IMR-90 (cell line): ENCODE measurements at regions not wholly inside any gene's neighbourhood (a gene's known extent, or its start where the extent isn't known, plus 50 kb on each side); places are given as distances from the start of the nearest gene placed in this dataset.

Experiments used
- ATAC-seq: fragments of 200-7000 bp; cut with Tn5 transposase; 2 replicates; pipeline ENCODE4 v1.9.1; 2020; ENCODE audit warnings: low read depth, mild to moderate bottlenecking, moderate library complexity
- BruUV-seq: library from RNA; stranded (reverse); fragments of 400-500 nt; replicated peaks from 2 replicates; lab custom pipeline; 2021; lab: Mats Ljungman, UMichigan
- CTCF ChIA-PET: fragments of 300-600 bp; formaldehyde crosslinking; extraction: SDS; loops from one replicate; lab custom pipeline; 2021; ENCODE audit warnings: antibody characterized with exemption; lab: Yijun Ruan, JAX
- POLR2A ChIA-PET: fragments of 300-600 bp; sonication (Branson Sonifier 250); formaldehyde crosslinking; loops from one replicate; lab custom pipeline; 2022; ENCODE audit warnings: antibody characterized with exemption; ENCODE audit not compliant: unreplicated experiment; lab: Charles Lee
- DNase-seq: peaks from one replicate; pipeline ENCODE4 v3.0.0; 2013
- H2AFZ ChIP-seq: replicated peaks from 2 replicates; pipeline ENCODE3; 2013; ENCODE audit warnings: low read length, mild to moderate bottlenecking; ENCODE audit not compliant: poor library complexity
- H2AK5ac ChIP-seq: 2 replicates; pipeline ENCODE4 v1.6.1; 2013; ENCODE audit warnings: low read depth, low read length, inconsistent platforms
- H2AK9ac ChIP-seq: replicated peaks from 2 replicates; pipeline ENCODE3; 2013; ENCODE audit warnings: mild to moderate bottlenecking, low read depth, low read length, moderate library complexity; ENCODE audit not compliant: poor library complexity
- H2BK120ac ChIP-seq: 2 replicates; pipeline ENCODE4 v1.6.1; 2013; ENCODE audit warnings: low read depth, low read length, inconsistent platforms
- H2BK15ac ChIP-seq: 3 replicates; pipeline ENCODE4 v1.6.1; 2013; ENCODE audit warnings: low read depth, low read length, inconsistent platforms
- H2BK20ac ChIP-seq: 2 replicates; pipeline ENCODE4 v1.6.1; 2013; ENCODE audit warnings: low read depth, mild to moderate bottlenecking, inconsistent platforms, low read length, moderate library complexity
- H2BK5ac ChIP-seq: 2 replicates; pipeline ENCODE4 v1.6.1; 2013; ENCODE audit warnings: mild to moderate bottlenecking, low read depth, low read length, inconsistent platforms; ENCODE audit not compliant: poor library complexity, severe bottlenecking
- H3K14ac ChIP-seq: replicated peaks from 2 replicates; pipeline ENCODE4 v1.6.1; 2013; ENCODE audit warnings: low read depth, low read length, inconsistent platforms
- H3K18ac ChIP-seq: 2 replicates; pipeline ENCODE4 v1.6.1; 2013; ENCODE audit warnings: low read depth, low read length, control low read depth
- H3K23ac ChIP-seq: 2 replicates; pipeline ENCODE4 v1.6.1; 2013; ENCODE audit warnings: low read depth, low read length, inconsistent platforms
- H3K27ac ChIP-seq: 2 replicates; pipeline ENCODE4 v1.5.1; 2013; ENCODE audit warnings: mild to moderate bottlenecking, control low read depth, low read length; ENCODE audit not compliant: insufficient read depth
- H3K27me3 ChIP-seq: 2 replicates; pipeline ENCODE4 v1.6.1; 2013; ENCODE audit warnings: low read length; ENCODE audit not compliant: control insufficient read depth, insufficient read depth
- H3K36me3 ChIP-seq: 2 replicates; pipeline ENCODE4 v1.6.1; 2013; ENCODE audit warnings: low read length, mixed read lengths; ENCODE audit not compliant: control insufficient read depth, insufficient read depth
- H3K4ac ChIP-seq: 2 replicates; pipeline ENCODE4 v1.6.1; 2013; ENCODE audit warnings: low read depth, low read length, inconsistent platforms
- H3K4me1 ChIP-seq: 2 replicates; pipeline ENCODE4 v1.6.1; 2013; ENCODE audit warnings: low read length, mixed read lengths; ENCODE audit not compliant: control insufficient read depth, insufficient read depth
- H3K4me2 ChIP-seq: 2 replicates; pipeline ENCODE4 v1.6.1; 2013; ENCODE audit warnings: low read depth, mild to moderate bottlenecking, control low read depth, low read length, moderate library complexity
- H3K4me3 ChIP-seq: 2 replicates; pipeline ENCODE4 v1.5.1; 2013; ENCODE audit warnings: low read depth, mild to moderate bottlenecking, control low read depth, low read length, moderate library complexity; ENCODE audit not compliant: insufficient read depth
- H3K56ac ChIP-seq: 2 replicates; pipeline ENCODE4 v1.6.1; 2013; ENCODE audit warnings: low read length, inconsistent platforms; ENCODE audit not compliant: insufficient read depth; ENCODE audit errors: extremely low read depth
- H3K79me1 ChIP-seq, 2 experiments: 2 replicates each; pipeline ENCODE4 v1.6.1; 2013; ENCODE audit warnings: low read length in 2 of 2, inconsistent platforms in 1 of 2, low read depth in 1 of 2
- H3K9ac ChIP-seq: 2 replicates; pipeline ENCODE4 v1.6.1; 2013; ENCODE audit warnings: low read depth, low read length, control low read depth
- H3K9me1 ChIP-seq: 2 replicates; pipeline ENCODE4 v1.6.1; 2013; ENCODE audit warnings: low read length, inconsistent platforms; ENCODE audit not compliant: insufficient read depth
- H3K9me3 ChIP-seq: 2 replicates; pipeline ENCODE4 v1.6.1; 2013; ENCODE audit warnings: low read length; ENCODE audit not compliant: control insufficient read depth, insufficient read depth
- H4K20me1 ChIP-seq: 2 replicates; pipeline ENCODE4 v1.6.1; 2013; ENCODE audit warnings: low read length, inconsistent platforms; ENCODE audit not compliant: insufficient read depth
- H4K5ac ChIP-seq: 2 replicates; pipeline ENCODE4 v1.6.1; 2013; ENCODE audit warnings: mild to moderate bottlenecking, low read depth, low read length, control low read depth
- H4K8ac ChIP-seq, 2 experiments: 2 replicates each; pipeline ENCODE4 v1.6.1; 2013; ENCODE audit warnings: low read depth in 2 of 2, low read length in 2 of 2, control low read depth in 1 of 2, inconsistent platforms in 1 of 2
- H4K91ac ChIP-seq: 2 replicates; pipeline ENCODE4 v1.6.1; 2013; ENCODE audit warnings: low read depth, low read length, inconsistent platforms; ENCODE audit not compliant: insufficient read depth
- FOS ChIP-seq: fragments of 150-350 bp; IDR thresholded peaks from 2 replicates; pipeline ENCODE4 v1.6.1; 2016; ENCODE audit warnings: low read depth, low read length
- MXI1 ChIP-seq: IDR thresholded peaks from 2 replicates; pipeline ENCODE4 v1.6.1; 2012; ENCODE audit warnings: low read depth, mild to moderate bottlenecking, low read length, moderate library complexity, borderline replicate concordance
- WGBS, 2 experiments: methylation state at CpG; one replicate each; pipeline versions ENCODE4 v1.1.5 to v1.1.7; 2013; ENCODE audit warnings: missing lambda C conversion rate in 2 of 2; ENCODE audit not compliant: insufficient read length in 1 of 2; ENCODE audit errors: extremely low coverage in 2 of 2; 5-methylcytosine and 5-hydroxymethylcytosine counted together
- dilution Hi-C: fragments of 300-500 bp; cut with HindIII; formaldehyde crosslinking; loops from one replicate; pipeline ENCODE4 v1.14.3; 2018; ENCODE audit warnings: low sequenced_read_pairs; ENCODE audit not compliant: unreplicated experiment
- in situ Hi-C: fragments of 300-500 bp; cut with MboI; formaldehyde crosslinking; loops from 3 replicates; pipeline ENCODE4 v1.14.3; 2019; ENCODE audit warnings: low sequenced_read_pairs, inconsistent platforms, mixed read lengths
- intact Hi-C: fragments of 100-400 bp; cut with micrococcal nuclease; formaldehyde crosslinking; loops from 2 replicates; pipeline ENCODE4 v1.10.0; 2022

GRCh38 chr10:6755781-6756460 lies 175.8 kb upstream of the PRKCQ start:
- DNase-seq = peak; percentile 87
- Histone ChIP-seq H3K4ac (peak overlapping the region; percentile 48; the same call in 1 of the 2 replicates), H2AK5ac (no peak overlapping the region), H3K9ac (no peak overlapping the region), H2BK5ac (peak overlapping the region; percentile 10), H2BK15ac (no peak overlapping the region), H3K9me1 (no peaks in the 10 kb centered on the region), H4K20me1 (no peaks in the 10 kb centered on the region), H3K4me2 (peak overlapping the region; percentile 70), H3K4me1 (peaks cover 2% of the 10 kb centered on the region; the same call in 1 of the 2 replicates), H3K27ac (peak overlapping the region; percentile 47), H3K56ac (no peak overlapping the region), H2AK9ac (no peak overlapping the region), H3K9me3 (no peaks in the 10 kb centered on the region), H3K23ac (no peak overlapping the region), H3K27me3 (no peaks in the 10 kb centered on the region), H2BK20ac (no peak overlapping the region), H3K79me1 (no peaks in the 10 kb centered on the region), H4K5ac (no peak overlapping the region), H3K36me3 (no peaks in the 10 kb centered on the region), H3K14ac (no peak overlapping the region), H3K18ac (peak overlapping the region; percentile 64; the same call in 1 of the 2 replicates), H2BK120ac (peak overlapping the region; percentile 53), H4K8ac (peak overlapping the region in 1 of 2 experiments; percentile 38; a peak in 1 of 4 replicates), H4K91ac (no peak overlapping the region), H2AFZ (no peak overlapping the region), H3K4me3 (no peak overlapping the region)
- in situ Hi-C loops = loop anchor here (25.0 kb wide), 1 partner anchor 619 kb away; no protein-coding TSS in a partner anchor
- intact Hi-C loops = no loop called here
- WGBS, 2 experiments = 100% methylated on average over 1 of the region's 9 CpGs; no CpG with 5 or more reads in 1 of the 2 experiments
- ATAC-seq = peak; percentile 96
- BruUV-seq = no TSS peak
- dilution Hi-C loops = no loop called here
- POLR2A ChIA-PET = no interaction called here
- TF ChIP-seq MXI1 (no peak), FOS (peak; percentile 94)
- CTCF ChIA-PET = interaction anchor here (0.6 kb wide), 1 partner anchor 854 kb away, joined by 5 read pairs; no protein-coding TSS in a partner anchor
